ENCODE measurements at regions not wholly inside any gene's neighbourhood (a gene's known extent, or its start where the extent isn't known, plus 50 kb on each side); places are given as distances from the start of the nearest gene placed in this dataset.

DNA sequence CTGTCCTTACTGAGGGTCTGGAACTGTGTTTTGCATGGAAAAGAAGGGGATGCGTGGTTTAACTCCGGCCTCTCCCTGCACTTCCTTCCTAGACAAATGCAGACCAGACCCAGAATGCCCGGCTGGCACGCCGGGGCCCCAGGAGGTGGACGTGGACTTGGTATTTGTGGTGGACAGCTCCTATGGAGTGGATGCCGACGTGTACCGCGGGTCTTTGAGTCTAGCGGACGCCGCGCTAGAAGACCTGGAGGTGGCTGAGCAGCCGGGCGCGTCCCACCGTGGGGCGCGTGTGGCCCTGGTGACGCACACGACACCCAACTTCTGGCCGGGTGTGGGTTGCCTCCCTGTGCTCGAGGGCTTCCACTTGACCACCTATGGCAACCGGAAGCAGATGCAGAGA, 81.8 kb upstream of the COL6A5 start:
- no peak for DNase-seq

DNA sequence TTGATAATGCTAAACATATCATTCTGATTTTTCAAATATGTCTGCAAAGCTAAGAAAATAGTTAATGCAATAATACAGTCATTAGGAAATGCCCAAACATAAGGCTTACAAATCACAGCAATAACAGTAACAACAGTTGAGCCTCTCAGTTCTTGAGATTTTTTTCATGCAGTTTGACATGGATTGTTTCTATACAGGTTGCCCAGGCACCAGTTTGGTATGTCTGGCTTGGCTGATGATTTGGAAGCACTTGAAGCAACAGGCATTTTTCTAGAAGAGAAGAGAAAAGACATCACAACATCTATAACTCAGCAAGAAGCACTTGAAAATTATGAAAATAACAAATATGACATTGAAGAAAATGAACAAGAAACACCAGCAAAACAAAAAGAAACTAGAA, 78.7 kb upstream of the COL6A5 start:
- DNase-seq = no peak

DNA sequence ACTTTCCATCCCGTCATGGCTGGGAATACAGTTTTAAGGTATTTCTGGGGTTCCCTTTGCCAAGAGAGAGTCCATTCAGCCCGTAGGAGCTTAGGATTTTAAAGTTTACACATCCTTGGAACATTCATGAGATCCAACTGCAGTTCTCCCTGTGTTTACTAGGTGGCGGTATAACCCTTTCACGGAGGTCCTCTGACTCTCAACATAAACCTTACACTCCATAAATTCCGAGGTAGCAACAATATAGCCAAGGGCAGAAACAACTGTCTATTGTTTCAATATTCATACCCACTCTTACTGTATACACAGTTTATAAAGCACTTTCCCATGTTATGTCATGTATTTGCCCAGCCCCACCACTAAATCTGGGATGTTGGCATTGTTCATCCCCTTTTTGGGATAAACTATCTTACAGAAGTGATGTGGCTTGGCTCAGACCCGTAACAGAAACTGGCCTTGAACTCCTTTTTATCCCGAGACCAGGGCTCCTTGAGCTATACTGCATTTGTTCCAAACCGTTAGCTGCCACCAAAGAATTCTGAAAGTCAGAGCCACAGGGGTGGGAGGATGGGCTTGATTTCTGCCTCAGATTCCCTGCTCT, 69.2 kb upstream of the COL6A5 start:
- peak; percentile 4 for DNase-seq

DNA sequence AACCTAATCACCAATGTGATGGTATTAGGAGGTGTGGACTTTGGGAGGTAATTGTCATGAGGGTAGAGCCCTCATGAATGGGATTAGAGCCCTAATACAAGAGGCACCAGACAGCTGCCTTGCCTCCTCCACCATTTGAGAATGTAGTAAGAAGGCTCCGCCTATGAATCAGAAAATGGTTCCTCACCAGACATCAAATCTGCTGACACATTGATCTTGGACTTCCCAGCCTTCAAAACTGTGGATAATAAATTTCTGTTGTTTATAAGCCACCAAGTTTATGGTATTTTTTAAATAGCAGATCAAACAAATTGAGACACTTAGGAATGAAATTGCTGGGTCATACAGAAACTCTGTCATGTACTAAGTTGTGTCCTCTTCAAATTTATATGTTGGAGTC, 56.8 kb upstream of the COL6A5 start:
- no peak for DNase-seq

DNA sequence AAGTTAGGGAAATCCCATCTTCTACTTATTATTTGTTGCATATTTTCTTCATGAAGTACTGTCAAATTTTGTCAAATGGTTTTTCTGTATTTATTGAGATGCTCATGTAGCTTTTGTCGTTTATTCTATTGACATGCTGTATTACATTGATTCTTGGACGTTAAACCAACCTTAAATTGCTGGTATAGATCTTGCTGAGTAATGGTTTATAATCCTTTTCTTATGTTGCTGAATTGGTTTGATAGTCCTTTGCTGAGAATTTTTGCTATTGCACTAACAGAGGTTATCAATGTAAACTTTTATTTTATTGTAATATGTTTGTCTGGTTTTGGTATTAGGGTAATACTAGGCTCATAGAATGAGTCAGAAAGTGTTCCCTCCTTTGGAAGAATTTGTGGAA, 54.3 kb upstream of the COL6A5 start:
- no peak for DNase-seq

DNA sequence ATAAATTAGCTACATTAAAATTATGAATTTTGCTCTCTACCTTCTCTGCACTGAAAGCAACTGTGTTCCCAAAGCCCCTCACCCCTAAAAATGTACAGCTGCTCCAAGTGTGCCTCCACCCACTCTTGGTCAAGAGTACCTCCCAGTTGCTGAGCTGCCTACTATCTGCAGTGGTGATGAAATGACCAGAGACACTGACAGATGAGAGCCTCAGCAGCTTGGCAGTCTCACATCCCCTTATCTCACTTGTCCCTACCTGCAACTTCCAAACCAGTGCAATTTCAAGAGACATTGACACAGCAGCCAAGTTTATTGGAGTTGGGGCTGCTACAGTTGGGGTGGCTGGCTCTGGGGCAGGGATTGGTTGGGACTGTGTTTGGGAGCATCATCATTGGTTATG, 52.2 kb upstream of the COL6A5 start:
- DNase-seq = no peak
